Heart right ventricle (tissue), 16 donors: ENCODE measurements at regions not wholly inside any gene's neighbourhood (a gene's known extent, or its start where the extent isn't known, plus 50 kb on each side); places are given as distances from the start of the nearest gene placed in this dataset.

Experiments used
- ATAC-seq, 8 donors: fragments of 200-7000 bp; cut with Tn5 transposase; one replicate each; pipeline ENCODE4 v1.9.1; 2020; ENCODE audit warnings: mild to moderate bottlenecking in 8 of 8, moderate library complexity in 8 of 8, moderate number of reproducible peaks in 1 of 8
- DNase-seq, 2 donors: peaks; one replicate each; pipeline ENCODE4 v3.0.0-alpha.2; 2020
- H3K27ac ChIP-seq, 10 donors: fragments of 200-600 bp; sonication (generic) in 2 of 10; one replicate each; pipeline versions ENCODE4 v1.5.0 to v1.8.0; 2020 to 2022; ENCODE audit warnings: mild to moderate bottlenecking in 3 of 10
- H3K27me3 ChIP-seq, 7 donors: fragments of 200-600 bp; one replicate each; pipeline ENCODE4 v1.8.0; 2021 to 2022; ENCODE audit warnings: mild to moderate bottlenecking in 2 of 7
- H3K36me3 ChIP-seq, 9 donors: fragments of 200-600 bp; sonication (generic) in 1 of 9; one replicate each; pipeline versions ENCODE4 v1.5.0 to v1.8.0; 2020 to 2022; ENCODE audit warnings: mild to moderate bottlenecking in 2 of 9
- H3K4me1 ChIP-seq, 9 donors: fragments of 200-600 bp; sonication (generic) in 1 of 9; one replicate each; pipeline versions ENCODE4 v1.5.0 to v1.8.0; 2020 to 2022; ENCODE audit warnings: mild to moderate bottlenecking in 4 of 9
- H3K4me3 ChIP-seq, 10 donors: fragments of 200-600 bp; sonication (generic) in 2 of 10; one replicate each; pipeline versions ENCODE4 v1.5.0 to v1.8.0; 2020 to 2022; ENCODE audit warnings: mild to moderate bottlenecking in 7 of 10, moderate library complexity in 2 of 10
- H3K9me3 ChIP-seq, 11 donors: fragments of 200-600 bp in 10 of 11; sonication (generic) in 2 of 11; one replicate each; pipeline versions ENCODE4 v1.5.0 to v1.8.0; 2013 to 2022; ENCODE audit warnings: mild to moderate bottlenecking in 2 of 11, control low read depth in 1 of 11, moderate library complexity in 1 of 11
- CTCF ChIP-seq, 9 donors: fragments of 200-600 bp; sonication (generic) in 2 of 9; IDR thresholded peaks; one replicate each; pipeline versions ENCODE4 v1.5.0 to v1.8.0; 2021 to 2022; ENCODE audit warnings: antibody characterized with exemption in 9 of 9, mild to moderate bottlenecking in 5 of 9, moderate library complexity in 1 of 9
- WGBS, 2 donors: extraction: QIAGEN DNeasy Blood & Tissue Kit; methylation state at CpG; one replicate each; pipeline ENCODE4 v1.1.7; 2013; ENCODE audit warnings: inconsistent platforms in 1 of 2; 5-methylcytosine and 5-hydroxymethylcytosine counted together
- intact Hi-C, 10 donors: fragments of 100-400 bp; cut with DNase I; formaldehyde crosslinking; loops; one replicate each; pipeline versions ENCODE4 v1.11.1 to v1.14.2; 2022
- donor health status: Arrhythmogenic right ventricular cardiomyopathy.
- donor health status: ischemic (EF 13 %, LVEDD 7.1; RV severe dilation, severe dysfunction).
- donor health status: healthy with polysubstance abuse.
- donor health status: DM: no; HTN: yes; CAD: no.
- donor health status: DM: no; HTN: no; CAD: no.
- donor health status: ischemic (EF 25% LVEDD 6.9; RV normal size, moderate dysfunction).
- donor health status: ischemic (EF 25% LVEDD 5.7; RV mildly dilated, moderate dysfunction).
- donor health status: healthy.
- donor health status: DM: yes; HTN: yes; CAD: no.
- donor health status: Ischemic cardiomyopathy.
- donor health status: ischemic (EF 35%, LVEDD 5.7; RV mildly dilated, moderate dysfunction).
- donor health status: nonischemic (EF 11% LVEDD 7.7; RV severe dilation, severe dysfunction).
- donor health status: DM: yes; HTN: yes; CAD: no.
- donor health status: PGD.
- donor health status: ischemic (EF 29% LVEDD 5.4; RV normal size, mild dysfunction).
- donor health status: nonischemic (EF 23%, LVEDD 6.1; RV moderate dilation, normal function).

- no peak for ATAC-seq
- no peaks in the 10 kb centered on the region for H3K36me3 ChIP-seq
- peaks cover 0 to 34% (median 17%) of the 10 kb centered on the region in 9 donors for H3K4me1 ChIP-seq
- DNase-seq, result no peak
- TF ChIP-seq CTCF (IDR thresholded peaks at IDR 0.05), result no peak
- intact Hi-C loops, result no loop called here
- H3K27ac ChIP-seq, result peak overlapping the region in 1 of 10 donors; percentile 6
- no peak overlapping the region for H3K4me3 ChIP-seq
- WGBS, 2 donors, result 29 to 53% methylated on average over 5 of the region's 5 CpGs
- H3K27me3 ChIP-seq, result peaks cover 0 to 49% (median 15%) of the 10 kb centered on the region in 7 donors
- H3K9me3 ChIP-seq, result no peaks in the 10 kb centered on the region
Observed at GRCh38 chr17:72342061-72342460, 221.2 kb downstream of the SOX9 start.

- DNase-seq (peak; percentile 14 to 42), ATAC-seq (peak; percentile 24 to 79 (median 44))
- Histone ChIP-seq H3K9me3 (no peaks in the 10 kb centered on the region), H3K4me3 (peak overlapping the region in 3 of 10 donors; percentile 13 to 20 (median 13)), H3K27me3 (peaks cover 0 to 53% (median 16%) of the 10 kb centered on the region in 7 donors), H3K27ac (peak overlapping the region in 1 of 10 donors; percentile 6), H3K36me3 (no peaks in the 10 kb centered on the region), H3K4me1 (peaks cover 0 to 31% (median 17%) of the 10 kb centered on the region in 9 donors)
- intact Hi-C loops, result no loop called here
- WGBS, 2 donors, result 55 to 58% methylated on average over 28 of the region's 28 CpGs
- no peak for TF ChIP-seq CTCF (IDR thresholded peaks at IDR 0.05)
Observed at GRCh38 chr17:72342627-72343527, 222.1 kb downstream of the SOX9 start.

- Histone ChIP-seq H3K36me3 (no peaks in the 10 kb centered on the region), H3K4me1 (peaks cover 0 to 21% (median 7%) of the 10 kb centered on the region in 9 donors), H3K9me3 (no peaks in the 10 kb centered on the region), H3K27me3 (peaks cover 0 to 53% (median 16%) of the 10 kb centered on the region in 7 donors), H3K27ac (no peak overlapping the region), H3K4me3 (no peak overlapping the region)
- no peak for TF ChIP-seq CTCF (IDR thresholded peaks at IDR 0.05)
- intact Hi-C loops, result no loop called here
- WGBS, 2 donors, result 75 to 84% methylated on average over 8 of the region's 8 CpGs
- no peak for DNase-seq
- ATAC-seq, result no peak
Observed at GRCh38 chr17:72343911-72344310, 223.1 kb downstream of the SOX9 start.

GRCh38 chr17:72344613-72345012, 223.8 kb downstream of the SOX9 start:
- no peak for TF ChIP-seq CTCF (IDR thresholded peaks at IDR 0.05)
- Histone ChIP-seq H3K27me3 (peaks cover 0 to 53% (median 18%) of the 10 kb centered on the region in 7 donors), H3K27ac (no peak overlapping the region), H3K4me3 (no peak overlapping the region), H3K4me1 (peaks cover 0 to 14% (median under 1%) of the 10 kb centered on the region in 9 donors), H3K36me3 (no peaks in the 10 kb centered on the region), H3K9me3 (no peaks in the 10 kb centered on the region)
- intact Hi-C loops, result no loop called here
- ATAC-seq (no peak), DNase-seq (no peak)
- WGBS, 2 donors, result 67 to 76% methylated on average over 5 of the region's 5 CpGs
